ENCODE measurements at regions not wholly inside any gene's neighbourhood (a gene's known extent, or its start where the extent isn't known, plus 50 kb on each side); places are given as distances from the start of the nearest gene placed in this dataset.
A peak's percentile ranks its signal among the peaks of the same experiment; 100 is the strongest.

GRCh38 chr20:23278172-23278571 is 72.4 kb upstream of the NXT1 start:
- no peak for DNase-seq

GRCh38 chr20:23277316-23277715 is 73.3 kb upstream of the NXT1 start:
- DNase-seq = no peak

DNA sequence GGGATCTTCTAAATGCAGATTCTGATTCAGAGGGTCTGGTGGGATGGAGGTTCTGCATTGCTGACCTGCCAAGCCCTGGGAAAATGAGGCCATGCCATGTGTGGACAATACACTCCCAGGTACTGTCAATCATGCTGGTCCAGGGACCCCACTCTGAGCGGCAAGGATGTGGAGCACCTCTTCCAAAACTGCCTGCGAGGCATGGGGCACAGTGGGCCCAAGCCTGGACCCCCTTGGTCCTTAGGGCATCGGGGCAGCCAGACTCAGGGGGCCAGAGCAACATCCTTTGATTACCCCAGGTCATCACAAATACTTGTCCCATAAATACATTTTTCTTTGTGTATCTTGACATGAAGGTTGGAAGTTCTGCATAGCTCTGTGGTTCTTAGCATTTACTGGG is 76.8 kb upstream of the NXT1 start:
- DNase-seq = no peak

DNA sequence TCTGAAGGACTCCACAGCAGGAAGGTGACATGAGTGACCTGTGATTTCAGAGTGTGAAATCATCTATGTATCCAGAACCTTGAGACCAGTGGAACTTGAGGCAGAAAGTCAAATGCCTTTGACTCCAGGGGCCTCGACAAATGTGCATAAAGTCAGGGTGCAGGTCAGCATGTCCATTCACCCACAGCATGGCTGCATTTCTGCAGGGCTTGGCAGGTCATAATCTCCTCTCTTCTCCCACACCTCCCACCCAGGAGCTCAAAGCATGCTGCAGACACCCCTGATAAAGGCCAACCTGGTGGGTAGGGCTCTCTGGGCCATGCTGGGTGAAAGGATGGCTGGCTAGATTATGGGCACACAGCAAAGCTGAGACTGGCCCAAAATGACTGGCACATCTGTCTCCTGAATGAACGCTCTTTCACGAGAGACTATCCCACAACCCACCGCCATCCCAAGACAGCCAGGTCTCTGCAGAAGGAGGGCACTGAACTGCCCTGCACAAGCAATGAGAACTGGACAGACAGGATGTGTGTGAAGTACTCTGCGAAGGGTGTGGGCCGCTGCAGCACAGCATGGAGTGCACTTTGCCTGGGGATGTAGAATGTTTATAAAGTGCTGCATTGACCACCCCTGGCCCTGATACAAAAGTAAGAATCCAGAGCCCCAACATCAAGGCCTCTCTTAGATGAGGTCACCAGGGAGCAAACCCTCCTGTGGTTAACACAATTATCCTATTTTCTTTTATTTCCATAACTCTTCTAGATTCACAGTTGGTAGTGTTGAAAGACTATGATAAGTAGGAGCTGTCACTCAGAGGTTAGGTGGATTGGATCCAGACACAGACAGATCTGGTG is 78.2 kb upstream of the NXT1 start:
- DNase-seq = no peak

DNA sequence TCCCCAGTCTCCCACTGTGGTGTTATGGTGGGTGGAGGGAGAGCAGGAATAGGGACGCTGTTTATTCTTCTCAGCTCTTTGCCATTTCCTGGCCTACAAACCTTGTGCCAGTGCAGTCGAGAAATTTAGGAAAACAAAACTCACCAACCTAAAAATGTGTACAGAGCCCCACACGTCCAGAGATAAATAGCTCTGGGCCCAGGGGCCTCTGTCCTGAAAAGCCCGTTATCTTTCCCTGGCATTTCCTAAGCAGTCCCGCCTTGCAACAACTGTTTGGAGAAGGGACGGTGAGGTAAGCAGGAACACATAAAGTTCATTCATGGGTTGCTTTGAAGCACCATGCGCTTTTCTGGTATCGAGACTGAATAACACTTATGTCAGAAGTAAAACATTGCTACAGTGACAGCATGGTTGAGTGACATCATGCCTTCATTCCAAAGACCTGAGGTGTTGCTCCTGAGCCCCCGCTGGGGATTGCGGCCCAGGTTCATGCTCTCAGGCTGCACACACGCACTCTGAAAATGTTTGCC is 80.1 kb upstream of the NXT1 start:
- DNase-seq = no peak

DNA sequence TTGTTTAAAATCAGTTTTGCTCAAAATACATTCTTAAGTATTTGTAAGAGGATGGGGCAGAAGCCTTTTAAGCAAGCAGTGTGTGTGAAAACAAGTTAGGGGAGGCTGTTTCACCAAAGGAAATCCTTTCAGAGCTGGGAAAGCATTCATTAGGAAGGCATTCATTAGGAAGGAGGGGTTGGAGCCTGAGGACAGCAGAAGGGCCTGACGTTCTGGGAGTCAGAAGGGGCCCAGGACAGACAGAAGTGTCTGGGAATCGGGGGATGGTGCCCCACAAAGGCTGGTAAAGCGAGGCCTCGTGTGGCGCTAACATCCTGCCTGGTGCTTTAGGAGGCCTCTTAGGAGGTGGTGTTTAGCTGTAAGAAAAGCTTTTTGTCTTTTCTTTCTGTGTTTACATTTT is 80.6 kb upstream of the NXT1 start:
- DNase-seq = no peak

- no peak for DNase-seq
Measured at GRCh38 chr20:23268792-23269354, 81.7 kb upstream of the NXT1 start.

- no peak for DNase-seq
Measured at GRCh38 chr20:23267909-23268308, 82.7 kb upstream of the NXT1 start.

DNA sequence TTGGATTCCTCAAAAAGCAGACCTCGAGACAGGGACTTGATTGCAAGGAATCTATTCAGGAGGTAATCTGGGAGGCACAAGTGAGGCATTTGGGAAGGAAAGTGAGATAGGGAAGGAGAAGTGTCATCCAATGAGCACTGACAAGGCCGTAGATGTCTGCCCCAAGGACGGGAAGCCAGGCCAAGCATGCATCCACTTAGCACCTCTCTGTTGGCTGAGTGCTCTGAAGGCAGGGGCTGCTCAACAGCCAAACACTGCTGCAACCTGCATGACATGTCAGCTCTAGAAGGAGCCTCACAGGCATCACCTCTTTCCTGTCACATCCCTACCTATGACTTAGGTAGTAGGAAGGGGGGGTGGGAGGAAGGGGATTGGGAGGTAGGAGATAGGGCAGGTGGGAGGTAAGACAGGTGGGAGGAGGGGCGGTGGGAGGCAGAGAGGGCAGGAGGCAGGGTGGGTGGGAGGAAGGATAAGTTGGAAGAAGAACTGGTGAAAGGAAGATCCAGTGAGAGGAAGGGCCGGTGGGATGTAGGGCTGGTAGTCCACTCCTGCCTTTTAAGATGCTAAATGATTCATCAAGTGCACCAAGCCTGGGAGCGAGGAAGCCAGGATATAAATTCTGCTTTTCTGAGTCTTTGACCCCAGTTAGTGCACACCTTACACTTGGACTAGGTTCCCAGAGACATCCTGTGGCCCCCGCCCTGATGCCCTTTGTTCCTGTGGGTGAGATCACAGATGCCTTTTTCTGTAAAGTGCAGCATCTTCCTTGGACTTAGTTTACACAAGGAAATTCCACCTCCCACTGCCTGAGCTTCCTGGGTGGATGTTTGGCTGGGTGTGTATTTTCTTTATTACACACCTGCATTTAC is 83.8 kb upstream of the NXT1 start:
- no peak for DNase-seq

- no peak for DNase-seq
Measured at GRCh38 chr20:23265226-23265625, 85.4 kb upstream of the NXT1 start.

GRCh38 chr20:23264545-23264944 is 86.0 kb upstream of the NXT1 start:
- no peak for DNase-seq

GRCh38 chr20:23260181-23260840 is 90.3 kb upstream of the NXT1 start:
- DNase-seq = no peak

DNA sequence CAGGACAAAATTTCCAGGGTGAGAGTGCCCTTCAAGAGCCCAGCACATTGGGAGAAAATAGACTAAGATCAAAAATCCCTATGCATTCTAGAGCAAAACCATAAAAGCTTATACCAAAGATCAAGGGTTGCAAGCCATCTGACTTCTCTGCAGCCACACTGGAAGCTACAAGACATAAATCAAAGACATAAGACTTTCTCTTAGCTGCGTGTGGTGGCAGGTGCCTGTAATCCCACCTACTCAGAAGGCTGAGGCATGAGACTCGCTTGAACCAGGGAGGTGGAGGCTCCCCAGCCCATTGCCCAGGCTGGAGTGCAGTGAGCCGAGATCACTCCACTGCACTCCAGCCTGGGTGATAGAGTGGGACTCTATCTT is 91.9 kb upstream of the NXT1 start:
- DNase-seq = no peak

- DNase-seq = no peak
Measured at GRCh38 chr20:23257848-23258746, 92.5 kb upstream of the NXT1 start.

GRCh38 chr20:23257106-23257761 is 93.4 kb upstream of the NXT1 start:
- no peak for DNase-seq

GRCh38 chr20:23255716-23256385 is 94.7 kb upstream of the NXT1 start:
- DNase-seq = peak; percentile 64

DNA sequence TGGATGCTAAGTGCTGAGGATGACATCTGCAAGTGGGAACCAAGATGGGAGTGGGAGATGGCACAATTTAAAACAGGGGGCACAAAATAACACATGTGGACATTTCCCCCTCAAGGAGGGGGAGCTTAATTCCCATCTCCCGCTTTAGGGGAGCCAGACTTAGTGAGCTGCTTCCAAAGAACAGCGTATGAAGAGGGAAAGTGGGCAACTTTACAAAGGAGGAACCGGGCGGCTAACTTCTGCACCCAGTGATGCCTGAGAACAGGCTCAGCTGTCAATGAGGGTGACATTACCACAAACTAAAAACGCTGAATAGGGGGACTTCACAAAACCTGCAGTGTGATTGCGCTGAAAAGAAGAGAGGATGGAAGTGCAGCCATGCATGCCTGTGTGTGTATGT is 95.5 kb upstream of the NXT1 start:
- DNase-seq = no peak

GRCh38 chr20:23254505-23254904 is 96.1 kb upstream of the NXT1 start:
- DNase-seq = no peak

DNA sequence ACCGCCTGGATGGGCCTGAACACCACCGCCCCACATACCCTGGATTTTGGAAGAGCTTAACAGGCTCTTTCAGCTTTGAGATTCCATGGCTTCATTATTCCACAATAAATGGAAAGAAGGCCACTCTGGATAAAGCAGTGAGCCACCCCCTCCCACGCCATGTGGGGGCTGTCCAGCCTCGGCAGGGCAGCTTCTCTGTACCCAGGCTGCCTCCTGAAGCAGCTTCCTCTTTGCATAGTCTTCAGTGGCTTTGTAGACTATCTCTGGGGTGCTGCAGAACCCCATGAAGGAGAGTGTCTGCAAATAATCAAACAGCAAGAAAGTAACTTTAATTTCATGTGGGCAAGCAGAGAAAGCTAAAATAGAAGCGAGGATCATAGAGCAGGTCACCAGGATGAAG is 96.6 kb upstream of the NXT1 start:
- no peak for DNase-seq

GRCh38 chr20:23253524-23253923 is 97.1 kb upstream of the NXT1 start:
- no peak for DNase-seq

DNA sequence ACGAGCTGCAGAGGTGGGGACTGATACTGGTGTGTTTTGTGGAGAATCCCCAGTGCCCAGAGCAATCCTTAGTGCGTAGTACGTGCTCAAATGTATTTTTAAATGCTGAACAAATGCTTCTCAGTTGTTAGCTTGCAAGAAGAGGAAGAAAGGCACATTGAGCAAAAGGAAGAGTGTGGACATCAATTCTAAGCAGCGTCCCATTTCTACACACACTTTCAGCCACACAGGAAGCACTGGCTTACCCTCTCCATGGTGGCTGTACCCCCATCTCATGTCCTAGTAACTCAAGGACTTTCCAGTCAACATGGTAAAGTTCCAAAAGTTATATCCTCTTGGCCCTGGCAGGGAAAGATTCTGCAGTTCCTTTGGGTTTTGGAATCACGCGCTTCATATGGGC is 98.8 kb upstream of the NXT1 start:
- peak; percentile 7 for DNase-seq

Measured in femur (tissue), 1 donor.